ENCODE measurements at regions not wholly inside any gene's neighbourhood (a gene's known extent, or its start where the extent isn't known, plus 50 kb on each side); places are given as distances from the start of the nearest gene placed in this dataset.

DNA sequence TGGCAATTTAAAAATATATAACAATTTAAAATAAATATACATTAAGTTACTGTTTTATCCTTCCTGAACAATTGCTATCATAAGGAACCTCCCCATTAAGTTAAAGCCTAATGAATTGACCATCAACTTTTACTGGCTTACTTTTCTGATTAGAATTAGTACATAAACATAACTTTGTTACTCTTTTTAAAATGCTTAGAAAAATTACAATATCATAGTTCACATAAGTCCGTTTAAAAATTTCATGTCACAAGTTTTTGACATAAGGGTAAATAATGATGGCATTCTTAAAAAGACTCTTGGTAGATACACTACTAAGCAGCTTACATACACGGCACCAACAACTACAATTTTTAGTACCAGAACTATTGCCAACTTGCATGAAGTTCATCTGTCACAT, 1308.6 kb downstream of the FSCB start:
- TF ChIP-seq ZFP3 (CRISPR knock-in tag; IDR thresholded peaks at IDR 0.05): no peak
- no peak for TF ChIP-seq ZNF565 (CRISPR knock-in tag; conservative IDR thresholded peaks at IDR 0.05; ENCODE audit: low read depth)
- no peak for TF ChIP-seq TOX (CRISPR knock-in tag; IDR thresholded peaks at IDR 0.05; ENCODE audit: borderline replicate concordance)
- no peak for TF ChIP-seq ZNF8 (CRISPR knock-in tag; IDR thresholded peaks at IDR 0.05)
- no peak for TF ChIP-seq PPARA (CRISPR knock-in tag; IDR thresholded peaks at IDR 0.05; ENCODE audit: borderline replicate concordance)
- TF ChIP-seq ARNTL (CRISPR knock-in tag; IDR thresholded peaks at IDR 0.05; ENCODE audit: borderline replicate concordance, low read depth): no peak
- no peak for TF ChIP-seq ZNF70 (CRISPR knock-in tag; IDR thresholded peaks at IDR 0.05)
- no peak for TF ChIP-seq ZC3H10 (CRISPR knock-in tag; IDR thresholded peaks at IDR 0.05)
- TF ChIP-seq BACH2 (CRISPR knock-in tag; IDR thresholded peaks at IDR 0.05; ENCODE audit: borderline replicate concordance): no peak
- TF ChIP-seq ESRRG (CRISPR knock-in tag; IDR thresholded peaks at IDR 0.05): no peak
- TF ChIP-seq, protein P1, sequence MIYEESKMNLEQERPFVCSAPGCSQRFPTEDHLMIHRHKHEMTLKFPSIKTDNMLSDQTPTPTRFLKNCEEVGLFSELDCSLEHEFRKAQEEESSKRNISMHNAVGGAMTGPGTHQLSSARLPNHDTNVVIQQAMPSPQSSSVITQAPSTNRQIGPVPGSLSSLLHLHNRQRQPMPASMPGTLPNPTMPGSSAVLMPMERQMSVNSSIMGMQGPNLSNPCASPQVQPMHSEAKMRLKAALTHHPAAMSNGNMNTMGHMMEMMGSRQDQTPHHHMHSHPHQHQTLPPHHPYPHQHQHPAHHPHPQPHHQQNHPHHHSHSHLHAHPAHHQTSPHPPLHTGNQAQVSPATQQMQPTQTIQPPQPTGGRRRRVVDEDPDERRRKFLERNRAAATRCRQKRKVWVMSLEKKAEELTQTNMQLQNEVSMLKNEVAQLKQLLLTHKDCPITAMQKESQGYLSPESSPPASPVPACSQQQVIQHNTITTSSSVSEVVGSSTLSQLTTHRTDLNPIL (CRISPR knock-in tag; IDR thresholded peaks at IDR 0.05; ENCODE audit: low read depth): no peak
- no peak for TF ChIP-seq GLIS3 (CRISPR knock-in tag; IDR thresholded peaks at IDR 0.05)
- no peak for TF ChIP-seq ZFP30 (CRISPR knock-in tag; IDR thresholded peaks at IDR 0.05)
- no peak for ATAC-seq

DNA sequence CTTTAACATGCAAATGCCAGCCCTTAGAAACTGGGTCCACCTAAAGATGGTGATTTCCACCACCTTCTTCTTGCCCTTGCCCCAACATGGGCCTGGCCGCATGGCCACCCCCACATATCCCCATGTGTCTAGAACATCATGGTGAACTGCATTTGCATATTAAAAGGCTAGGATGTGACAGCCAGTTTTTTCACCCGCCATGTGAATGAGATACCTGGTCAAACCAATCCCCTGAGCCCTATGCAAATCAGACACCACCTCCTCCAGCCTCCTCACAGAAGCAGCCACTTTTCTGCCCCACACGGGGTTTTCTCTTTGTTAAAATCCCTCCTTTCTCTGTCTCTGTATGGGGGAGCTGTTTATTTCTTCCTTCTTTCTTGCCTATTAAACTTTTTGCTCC, 1322.5 kb downstream of the FSCB start:
- TF ChIP-seq, protein P2, sequence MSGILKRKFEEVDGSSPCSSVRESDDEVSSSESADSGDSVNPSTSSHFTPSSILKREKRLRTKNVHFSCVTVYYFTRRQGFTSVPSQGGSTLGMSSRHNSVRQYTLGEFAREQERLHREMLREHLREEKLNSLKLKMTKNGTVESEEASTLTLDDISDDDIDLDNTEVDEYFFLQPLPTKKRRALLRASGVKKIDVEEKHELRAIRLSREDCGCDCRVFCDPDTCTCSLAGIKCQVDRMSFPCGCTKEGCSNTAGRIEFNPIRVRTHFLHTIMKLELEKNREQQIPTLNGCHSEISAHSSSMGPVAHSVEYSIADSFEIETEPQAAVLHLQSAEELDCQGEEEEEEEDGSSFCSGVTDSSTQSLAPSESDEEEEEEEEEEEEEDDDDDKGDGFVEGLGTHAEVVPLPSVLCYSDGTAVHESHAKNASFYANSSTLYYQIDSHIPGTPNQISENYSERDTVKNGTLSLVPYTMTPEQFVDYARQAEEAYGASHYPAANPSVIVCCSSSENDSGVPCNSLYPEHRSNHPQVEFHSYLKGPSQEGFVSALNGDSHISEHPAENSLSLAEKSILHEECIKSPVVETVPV (CRISPR knock-in tag; IDR thresholded peaks at IDR 0.05): no peak
- no peak for TF ChIP-seq CSDC2 (CRISPR knock-in tag; IDR thresholded peaks at IDR 0.05)
- no peak for TF ChIP-seq PPARA (CRISPR knock-in tag; IDR thresholded peaks at IDR 0.05; ENCODE audit: borderline replicate concordance)
- TF ChIP-seq ZFP3 (CRISPR knock-in tag; IDR thresholded peaks at IDR 0.05): no peak
- no peak for TF ChIP-seq ZNF565 (CRISPR knock-in tag; conservative IDR thresholded peaks at IDR 0.05; ENCODE audit: low read depth)
- TF ChIP-seq BACH2 (CRISPR knock-in tag; IDR thresholded peaks at IDR 0.05; ENCODE audit: borderline replicate concordance): no peak
- TF ChIP-seq PATZ1 (CRISPR knock-in tag; IDR thresholded peaks at IDR 0.05; ENCODE audit: borderline replicate concordance): no peak
- TF ChIP-seq ESRRG (CRISPR knock-in tag; IDR thresholded peaks at IDR 0.05): no peak
- no peak for TF ChIP-seq TOX (CRISPR knock-in tag; IDR thresholded peaks at IDR 0.05; ENCODE audit: borderline replicate concordance)
- no peak for TF ChIP-seq GLIS3 (CRISPR knock-in tag; IDR thresholded peaks at IDR 0.05)
- TF ChIP-seq, protein P3, sequence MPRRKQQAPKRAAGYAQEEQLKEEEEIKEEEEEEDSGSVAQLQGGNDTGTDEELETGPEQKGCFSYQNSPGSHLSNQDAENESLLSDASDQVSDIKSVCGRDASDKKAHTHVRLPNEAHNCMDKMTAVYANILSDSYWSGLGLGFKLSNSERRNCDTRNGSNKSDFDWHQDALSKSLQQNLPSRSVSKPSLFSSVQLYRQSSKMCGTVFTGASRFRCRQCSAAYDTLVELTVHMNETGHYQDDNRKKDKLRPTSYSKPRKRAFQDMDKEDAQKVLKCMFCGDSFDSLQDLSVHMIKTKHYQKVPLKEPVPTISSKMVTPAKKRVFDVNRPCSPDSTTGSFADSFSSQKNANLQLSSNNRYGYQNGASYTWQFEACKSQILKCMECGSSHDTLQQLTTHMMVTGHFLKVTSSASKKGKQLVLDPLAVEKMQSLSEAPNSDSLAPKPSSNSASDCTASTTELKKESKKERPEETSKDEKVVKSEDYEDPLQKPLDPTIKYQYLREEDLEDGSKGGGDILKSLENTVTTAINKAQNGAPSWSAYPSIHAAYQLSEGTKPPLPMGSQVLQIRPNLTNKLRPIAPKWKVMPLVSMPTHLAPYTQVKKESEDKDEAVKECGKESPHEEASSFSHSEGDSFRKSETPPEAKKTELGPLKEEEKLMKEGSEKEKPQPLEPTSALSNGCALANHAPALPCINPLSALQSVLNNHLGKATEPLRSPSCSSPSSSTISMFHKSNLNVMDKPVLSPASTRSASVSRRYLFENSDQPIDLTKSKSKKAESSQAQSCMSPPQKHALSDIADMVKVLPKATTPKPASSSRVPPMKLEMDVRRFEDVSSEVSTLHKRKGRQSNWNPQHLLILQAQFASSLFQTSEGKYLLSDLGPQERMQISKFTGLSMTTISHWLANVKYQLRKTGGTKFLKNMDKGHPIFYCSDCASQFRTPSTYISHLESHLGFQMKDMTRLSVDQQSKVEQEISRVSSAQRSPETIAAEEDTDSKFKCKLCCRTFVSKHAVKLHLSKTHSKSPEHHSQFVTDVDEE (CRISPR knock-in tag; IDR thresholded peaks at IDR 0.05): no peak
- TF ChIP-seq, protein P1 (CRISPR knock-in tag; IDR thresholded peaks at IDR 0.05; ENCODE audit: low read depth): no peak
- no peak for TF ChIP-seq ARNTL (CRISPR knock-in tag; IDR thresholded peaks at IDR 0.05; ENCODE audit: borderline replicate concordance, low read depth)
- TF ChIP-seq ISL1 (CRISPR knock-in tag; IDR thresholded peaks at IDR 0.05): no peak

DNA sequence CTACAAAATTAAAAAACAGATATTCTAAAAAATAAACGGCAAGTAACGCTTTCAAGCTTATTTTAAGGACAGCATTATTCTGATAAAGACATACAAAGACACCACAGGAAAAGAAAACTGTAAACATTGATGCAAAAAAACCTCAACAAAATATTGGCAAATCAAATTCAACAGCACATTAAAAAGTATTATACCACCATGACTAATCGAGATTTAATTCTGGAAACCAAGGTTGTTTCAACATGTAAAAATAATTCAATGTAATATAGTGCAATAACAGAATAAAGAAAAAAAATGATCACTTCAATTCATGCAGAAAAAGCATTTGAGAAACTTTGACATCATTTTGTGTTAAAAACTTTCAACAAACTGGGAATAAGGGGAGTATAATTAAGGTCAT, 1323.2 kb downstream of the FSCB start:
- no peak for TF ChIP-seq GLIS3 (CRISPR knock-in tag; IDR thresholded peaks at IDR 0.05)
- no peak for TF ChIP-seq ISL1 (CRISPR knock-in tag; IDR thresholded peaks at IDR 0.05)
- no peak for TF ChIP-seq RARB (CRISPR knock-in tag; IDR thresholded peaks at IDR 0.05)
- TF ChIP-seq ZFP3 (CRISPR knock-in tag; IDR thresholded peaks at IDR 0.05): no peak
- no peak for TF ChIP-seq ZC3H10 (CRISPR knock-in tag; IDR thresholded peaks at IDR 0.05)
- TF ChIP-seq, protein P2 (CRISPR knock-in tag; IDR thresholded peaks at IDR 0.05): no peak
- no peak for TF ChIP-seq ZNF70 (CRISPR knock-in tag; IDR thresholded peaks at IDR 0.05)
- no peak for TF ChIP-seq POU6F1 (CRISPR knock-in tag; IDR thresholded peaks at IDR 0.05; ENCODE audit: borderline replicate concordance, low read depth)
- TF ChIP-seq PPARA (CRISPR knock-in tag; IDR thresholded peaks at IDR 0.05; ENCODE audit: borderline replicate concordance): no peak
- TF ChIP-seq TOX (CRISPR knock-in tag; IDR thresholded peaks at IDR 0.05; ENCODE audit: borderline replicate concordance): no peak
- no peak for ATAC-seq

More for the DNA sequence above, 1322.5 kb downstream of the FSCB start:
- ATAC-seq: no peak
